GM12874 (cell line): ENCODE measurements at regions not wholly inside any gene's neighbourhood (a gene's known extent, or its start where the extent isn't known, plus 50 kb on each side); places are given as distances from the start of the nearest gene placed in this dataset.

ENCODE experiments used
- CTCF ChIP-seq: IDR thresholded peaks from 2 replicates; pipeline ENCODE4 v1.5.1; 2011; ENCODE audit warnings: low read depth, mild to moderate bottlenecking, control low read depth, low read length, moderate library complexity; ENCODE audit not compliant: insufficient read depth

GRCh38 chr3:154779571-154779970 is 300.5 kb upstream of the MME start:
- TF ChIP-seq CTCF = no peak

- no peak for TF ChIP-seq CTCF
Measured at GRCh38 chr3:154778057-154778456, 302.1 kb upstream of the MME start.

- no peak for TF ChIP-seq CTCF
Measured at GRCh38 chr3:154776549-154777225, 303.4 kb upstream of the MME start.

- no peak for TF ChIP-seq CTCF
Measured at GRCh38 chr3:154775821-154776548, 304.1 kb upstream of the MME start.

GRCh38 chr3:154766765-154767503 is 313.2 kb upstream of the MME start:
- no peak for TF ChIP-seq CTCF

GRCh38 chr3:154764856-154765640 is 315.1 kb upstream of the MME start:
- TF ChIP-seq CTCF = no peak

- TF ChIP-seq CTCF = no peak
Measured at GRCh38 chr3:154762486-154762885, 317.6 kb upstream of the MME start.
